WTC11 (cell line): ENCODE measurements at regions not wholly inside any gene's neighbourhood (a gene's known extent, or its start where the extent isn't known, plus 50 kb on each side); places are given as distances from the start of the nearest gene placed in this dataset.

Experiments
- ATAC-seq: fragments of 200-7000 bp; cut with Tn5 transposase; 2 replicates; pipeline ENCODE4 v1.10.0; 2021; ENCODE audit warnings: mild to moderate bottlenecking, moderate library complexity
- CTCF ChIA-PET: fragments of 300-600 bp; sonication (Branson Sonifier 250); formaldehyde crosslinking; loops from one replicate; lab custom pipeline; 2021; ENCODE audit warnings: antibody characterized with exemption; lab: Charles Lee
- POLR2A ChIA-PET: fragments of 350-600 bp; sonication (Branson Sonifier 250); formaldehyde crosslinking; loops from one replicate; lab custom pipeline; 2021; ENCODE audit warnings: antibody characterized with exemption; lab: Charles Lee
- DNase-seq: peaks from one replicate; pipeline ENCODE4 v3.0.0; 2021; ENCODE audit warnings: low spot score
- H3K27ac Mint-ChIP-seq: 2 replicates; pipeline ENCODE4 v1.8.0; 2021; ENCODE audit warnings: mixed read lengths
- H3K27me3 Mint-ChIP-seq: 2 replicates; pipeline ENCODE4 v1.8.0; 2021; ENCODE audit warnings: low read depth, mild to moderate bottlenecking, moderate library complexity, mixed read lengths
- H3K36me3 Mint-ChIP-seq: 2 replicates; pipeline ENCODE4 v1.8.0; 2021; ENCODE audit warnings: mixed read lengths
- H3K4me1 Mint-ChIP-seq: 2 replicates; pipeline ENCODE4 v1.8.0; 2022; ENCODE audit warnings: mixed read lengths
- H3K4me3 Mint-ChIP-seq: 2 replicates; pipeline ENCODE4 v1.8.0; 2021; ENCODE audit warnings: mild to moderate bottlenecking, moderate library complexity, mixed read lengths
- H3K9me3 Mint-ChIP-seq: 2 replicates; pipeline ENCODE4 v1.8.0; 2021; ENCODE audit warnings: mixed read lengths
- CREM ChIP-seq: sonication (generic); formaldehyde crosslinking; IDR thresholded peaks from 2 replicates; pipeline ENCODE4 v1.8.1; 2022; ENCODE audit warnings: mild to moderate bottlenecking, missing genetic modification reagents, moderate library complexity
- ELF4 ChIP-seq: sonication (generic); formaldehyde crosslinking; IDR thresholded peaks from 2 replicates; pipeline ENCODE4 v1.8.1; 2022; ENCODE audit warnings: low read depth, mild to moderate bottlenecking, moderate library complexity, missing genetic modification reagents
- GABPB1 ChIP-seq: sonication (generic); formaldehyde crosslinking; IDR thresholded peaks from 2 replicates; pipeline ENCODE4 v1.8.1; 2023; ENCODE audit warnings: mild to moderate bottlenecking, missing genetic modification reagents
- GRHL2 ChIP-seq: fragments of 250-450 bp; sonication (Bioruptor Pico); IDR thresholded peaks from 2 replicates; pipeline ENCODE4 v1.8.0; 2022; ENCODE audit warnings: mild to moderate bottlenecking, moderate library complexity; ENCODE audit not compliant: insufficient replicate concordance, severe bottlenecking
- GTF2I ChIP-seq: fragments of 250-450 bp; sonication (Bioruptor Pico); conservative IDR thresholded peaks from 2 replicates; pipeline ENCODE4 v1.4.0; 2021; ENCODE audit warnings: mild to moderate bottlenecking
- NFE2L1 ChIP-seq: sonication (generic); formaldehyde crosslinking; IDR thresholded peaks from 2 replicates; pipeline ENCODE4 v1.8.1; 2023; ENCODE audit warnings: missing genetic modification reagents
- SP1 ChIP-seq: sonication (generic); formaldehyde crosslinking; conservative IDR thresholded peaks from 2 replicates; pipeline ENCODE4 v1.8.1; 2022; ENCODE audit warnings: missing genetic modification reagents
- TP53 ChIP-seq: sonication (generic); formaldehyde crosslinking; IDR thresholded peaks from 2 replicates; pipeline ENCODE4 v1.8.1; 2023; ENCODE audit warnings: mild to moderate bottlenecking, missing genetic modification reagents
- ZNF317 ChIP-seq: sonication (generic); formaldehyde crosslinking; IDR thresholded peaks from 2 replicates; pipeline ENCODE4 v1.8.1; 2023; ENCODE audit warnings: low read depth, mild to moderate bottlenecking, moderate library complexity, missing genetic modification reagents, borderline replicate concordance
- TF ChIP-seq, protein P1 (sequence below): sonication (generic); formaldehyde crosslinking; IDR thresholded peaks from 2 replicates; pipeline ENCODE4 v1.8.1; 2023; ENCODE audit warnings: mild to moderate bottlenecking, missing genetic modification reagents, borderline replicate concordance
- TF ChIP-seq, protein P2 (sequence below): sonication (generic); formaldehyde crosslinking; IDR thresholded peaks from 2 replicates; pipeline ENCODE4 v1.8.0; 2023; ENCODE audit warnings: missing genetic modification reagents, mild to moderate bottlenecking, borderline replicate concordance
- TF ChIP-seq, protein P3 (sequence below): fragments of 250-450 bp; sonication (Bioruptor Pico); IDR thresholded peaks from 2 replicates; pipeline ENCODE4 v2.1.2; 2022; ENCODE audit warnings: mild to moderate bottlenecking, moderate library complexity
- TF ChIP-seq, protein P4 (sequence below): fragments of 250-450 bp; sonication (Bioruptor Pico); conservative IDR thresholded peaks from 2 replicates; pipeline ENCODE4 v1.9.0; 2021; ENCODE audit warnings: mild to moderate bottlenecking
- TF ChIP-seq, protein P5 (sequence below): sonication (generic); formaldehyde crosslinking; IDR thresholded peaks from 2 replicates; pipeline ENCODE4 v1.8.1; 2023; ENCODE audit warnings: mild to moderate bottlenecking, missing genetic modification reagents
- TF ChIP-seq, protein P6 (sequence below): sonication (generic); formaldehyde crosslinking; IDR thresholded peaks from 2 replicates; pipeline ENCODE4 v1.8.1; 2022; ENCODE audit warnings: mild to moderate bottlenecking, moderate library complexity, missing genetic modification reagents

DNA sequence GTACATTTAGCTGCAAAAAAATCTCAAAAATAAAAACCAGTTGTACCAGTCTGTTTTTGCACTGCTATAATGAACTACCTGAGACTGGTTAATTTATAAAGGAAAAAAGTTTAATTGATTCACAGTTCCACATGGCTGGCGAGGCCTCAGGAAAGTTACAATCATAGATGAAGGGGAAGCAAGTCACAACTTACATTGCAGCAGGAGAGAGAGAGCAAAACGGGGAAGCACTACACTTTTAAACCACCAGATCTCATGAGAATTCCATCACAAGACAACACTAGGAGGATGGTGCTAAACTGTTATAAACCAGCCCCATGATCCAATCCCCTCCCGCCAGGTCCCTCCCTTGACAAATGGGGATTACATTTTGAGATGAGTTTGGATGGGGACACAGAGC, 186.0 kb downstream of the TMTC3 start:
- peaks cover 10% of the 10 kb centered on the region for H3K36me3 Mint-ChIP-seq
- no peaks in the 10 kb centered on the region for H3K27me3 Mint-ChIP-seq
- no peaks in the 10 kb centered on the region for H3K4me1 Mint-ChIP-seq
- POLR2A ChIA-PET: no interaction called here
- ATAC-seq (no peak), DNase-seq (no peak)
- H3K4me3 Mint-ChIP-seq: no peak overlapping the region
- CTCF ChIA-PET: no interaction called here
- peaks cover 7% of the 10 kb centered on the region for H3K9me3 Mint-ChIP-seq
- H3K27ac Mint-ChIP-seq: no peak overlapping the region
- TF ChIP-seq SP1 (CRISPR knock-in tag): no peak
- TF ChIP-seq, protein P1, sequence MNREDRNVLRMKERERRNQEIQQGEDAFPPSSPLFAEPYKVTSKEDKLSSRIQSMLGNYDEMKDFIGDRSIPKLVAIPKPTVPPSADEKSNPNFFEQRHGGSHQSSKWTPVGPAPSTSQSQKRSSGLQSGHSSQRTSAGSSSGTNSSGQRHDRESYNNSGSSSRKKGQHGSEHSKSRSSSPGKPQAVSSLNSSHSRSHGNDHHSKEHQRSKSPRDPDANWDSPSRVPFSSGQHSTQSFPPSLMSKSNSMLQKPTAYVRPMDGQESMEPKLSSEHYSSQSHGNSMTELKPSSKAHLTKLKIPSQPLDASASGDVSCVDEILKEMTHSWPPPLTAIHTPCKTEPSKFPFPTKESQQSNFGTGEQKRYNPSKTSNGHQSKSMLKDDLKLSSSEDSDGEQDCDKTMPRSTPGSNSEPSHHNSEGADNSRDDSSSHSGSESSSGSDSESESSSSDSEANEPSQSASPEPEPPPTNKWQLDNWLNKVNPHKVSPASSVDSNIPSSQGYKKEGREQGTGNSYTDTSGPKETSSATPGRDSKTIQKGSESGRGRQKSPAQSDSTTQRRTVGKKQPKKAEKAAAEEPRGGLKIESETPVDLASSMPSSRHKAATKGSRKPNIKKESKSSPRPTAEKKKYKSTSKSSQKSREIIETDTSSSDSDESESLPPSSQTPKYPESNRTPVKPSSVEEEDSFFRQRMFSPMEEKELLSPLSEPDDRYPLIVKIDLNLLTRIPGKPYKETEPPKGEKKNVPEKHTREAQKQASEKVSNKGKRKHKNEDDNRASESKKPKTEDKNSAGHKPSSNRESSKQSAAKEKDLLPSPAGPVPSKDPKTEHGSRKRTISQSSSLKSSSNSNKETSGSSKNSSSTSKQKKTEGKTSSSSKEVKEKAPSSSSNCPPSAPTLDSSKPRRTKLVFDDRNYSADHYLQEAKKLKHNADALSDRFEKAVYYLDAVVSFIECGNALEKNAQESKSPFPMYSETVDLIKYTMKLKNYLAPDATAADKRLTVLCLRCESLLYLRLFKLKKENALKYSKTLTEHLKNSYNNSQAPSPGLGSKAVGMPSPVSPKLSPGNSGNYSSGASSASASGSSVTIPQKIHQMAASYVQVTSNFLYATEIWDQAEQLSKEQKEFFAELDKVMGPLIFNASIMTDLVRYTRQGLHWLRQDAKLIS (CRISPR knock-in tag): no peak
- TF ChIP-seq, protein P2, sequence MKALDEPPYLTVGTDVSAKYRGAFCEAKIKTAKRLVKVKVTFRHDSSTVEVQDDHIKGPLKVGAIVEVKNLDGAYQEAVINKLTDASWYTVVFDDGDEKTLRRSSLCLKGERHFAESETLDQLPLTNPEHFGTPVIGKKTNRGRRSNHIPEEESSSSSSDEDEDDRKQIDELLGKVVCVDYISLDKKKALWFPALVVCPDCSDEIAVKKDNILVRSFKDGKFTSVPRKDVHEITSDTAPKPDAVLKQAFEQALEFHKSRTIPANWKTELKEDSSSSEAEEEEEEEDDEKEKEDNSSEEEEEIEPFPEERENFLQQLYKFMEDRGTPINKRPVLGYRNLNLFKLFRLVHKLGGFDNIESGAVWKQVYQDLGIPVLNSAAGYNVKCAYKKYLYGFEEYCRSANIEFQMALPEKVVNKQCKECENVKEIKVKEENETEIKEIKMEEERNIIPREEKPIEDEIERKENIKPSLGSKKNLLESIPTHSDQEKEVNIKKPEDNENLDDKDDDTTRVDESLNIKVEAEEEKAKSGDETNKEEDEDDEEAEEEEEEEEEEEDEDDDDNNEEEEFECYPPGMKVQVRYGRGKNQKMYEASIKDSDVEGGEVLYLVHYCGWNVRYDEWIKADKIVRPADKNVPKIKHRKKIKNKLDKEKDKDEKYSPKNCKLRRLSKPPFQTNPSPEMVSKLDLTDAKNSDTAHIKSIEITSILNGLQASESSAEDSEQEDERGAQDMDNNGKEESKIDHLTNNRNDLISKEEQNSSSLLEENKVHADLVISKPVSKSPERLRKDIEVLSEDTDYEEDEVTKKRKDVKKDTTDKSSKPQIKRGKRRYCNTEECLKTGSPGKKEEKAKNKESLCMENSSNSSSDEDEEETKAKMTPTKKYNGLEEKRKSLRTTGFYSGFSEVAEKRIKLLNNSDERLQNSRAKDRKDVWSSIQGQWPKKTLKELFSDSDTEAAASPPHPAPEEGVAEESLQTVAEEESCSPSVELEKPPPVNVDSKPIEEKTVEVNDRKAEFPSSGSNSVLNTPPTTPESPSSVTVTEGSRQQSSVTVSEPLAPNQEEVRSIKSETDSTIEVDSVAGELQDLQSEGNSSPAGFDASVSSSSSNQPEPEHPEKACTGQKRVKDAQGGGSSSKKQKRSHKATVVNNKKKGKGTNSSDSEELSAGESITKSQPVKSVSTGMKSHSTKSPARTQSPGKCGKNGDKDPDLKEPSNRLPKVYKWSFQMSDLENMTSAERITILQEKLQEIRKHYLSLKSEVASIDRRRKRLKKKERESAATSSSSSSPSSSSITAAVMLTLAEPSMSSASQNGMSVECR (CRISPR knock-in tag): no peak
- TF ChIP-seq, protein P3, sequence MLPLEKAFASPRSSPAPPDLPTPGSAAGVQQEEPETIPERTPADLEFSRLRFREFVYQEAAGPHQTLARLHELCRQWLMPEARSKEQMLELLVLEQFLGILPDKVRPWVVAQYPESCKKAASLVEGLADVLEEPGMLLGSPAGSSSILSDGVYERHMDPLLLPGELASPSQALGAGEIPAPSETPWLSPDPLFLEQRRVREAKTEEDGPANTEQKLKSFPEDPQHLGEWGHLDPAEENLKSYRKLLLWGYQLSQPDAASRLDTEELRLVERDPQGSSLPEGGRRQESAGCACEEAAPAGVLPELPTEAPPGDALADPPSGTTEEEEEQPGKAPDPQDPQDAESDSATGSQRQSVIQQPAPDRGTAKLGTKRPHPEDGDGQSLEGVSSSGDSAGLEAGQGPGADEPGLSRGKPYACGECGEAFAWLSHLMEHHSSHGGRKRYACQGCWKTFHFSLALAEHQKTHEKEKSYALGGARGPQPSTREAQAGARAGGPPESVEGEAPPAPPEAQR (CRISPR knock-in tag): no peak
- no peak for TF ChIP-seq NFE2L1
- TF ChIP-seq CREM (CRISPR knock-in tag): no peak
- no peak for TF ChIP-seq GABPB1 (CRISPR knock-in tag)
- TF ChIP-seq, protein P4, sequence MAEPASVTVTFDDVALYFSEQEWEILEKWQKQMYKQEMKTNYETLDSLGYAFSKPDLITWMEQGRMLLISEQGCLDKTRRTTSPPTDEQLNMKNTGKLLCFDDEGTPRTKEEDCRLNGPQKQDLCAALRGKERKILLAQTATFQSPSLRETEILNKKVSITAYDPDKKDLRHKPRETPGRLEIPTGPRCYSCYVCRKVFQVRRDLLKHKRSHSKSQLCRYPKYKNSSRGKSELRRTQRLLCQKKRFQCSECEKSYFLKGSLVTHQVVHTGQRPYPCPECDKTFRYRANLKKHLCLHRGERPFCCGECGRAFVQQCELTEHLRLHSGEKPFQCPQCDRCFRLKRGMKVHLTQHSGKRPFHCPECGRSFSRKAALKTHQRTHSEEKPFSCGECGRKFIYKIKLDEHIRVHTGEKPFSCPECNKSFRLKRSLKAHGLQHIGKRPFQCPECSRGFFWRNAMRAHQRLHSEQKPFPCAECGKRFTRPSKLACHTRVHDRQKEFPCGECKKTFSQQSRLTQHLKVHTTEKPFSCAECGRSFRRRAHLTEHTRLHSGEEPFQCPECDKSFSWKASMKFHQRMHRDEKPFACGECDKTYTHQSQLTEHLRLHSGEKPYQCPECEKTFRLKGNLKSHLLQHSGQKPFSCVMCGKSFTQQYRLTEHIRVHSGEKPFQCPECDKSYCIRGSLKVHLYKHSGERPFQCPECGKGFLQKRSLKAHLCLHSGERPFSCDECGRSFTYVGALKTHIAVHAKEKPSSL (CRISPR knock-in tag): no peak
- TF ChIP-seq GRHL2 (CRISPR knock-in tag): no peak
- no peak for TF ChIP-seq GTF2I (CRISPR knock-in tag)
- no peak for TF ChIP-seq ELF4

DNA sequence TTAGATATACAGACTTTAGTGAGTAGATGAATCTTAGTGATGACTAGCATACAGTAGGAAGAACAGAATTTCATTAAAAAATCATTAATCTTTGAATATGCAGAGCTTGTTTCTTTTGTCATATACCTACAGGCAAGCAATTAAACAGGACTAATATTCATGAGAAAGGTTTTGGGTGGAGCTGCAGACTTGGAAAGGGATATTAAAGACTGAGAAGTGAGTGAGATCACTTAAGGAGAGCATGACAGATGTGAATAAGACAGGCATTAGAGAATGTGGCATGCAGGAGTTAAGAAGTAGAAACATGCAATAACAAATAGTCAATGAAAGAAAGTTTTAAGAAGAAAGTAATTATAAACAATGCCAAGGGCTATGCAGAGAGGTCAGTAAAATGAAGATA, 187.7 kb downstream of the TMTC3 start:
- H3K27me3 Mint-ChIP-seq: no peaks in the 10 kb centered on the region
- peaks cover 10% of the 10 kb centered on the region for H3K36me3 Mint-ChIP-seq
- 0 out of 2 replicates have a peak, but pooled peaks cover 2% of the 10 kb centered on the region for H3K4me1 Mint-ChIP-seq
- ChIA-PET POLR2A (interaction anchor here (0.6 kb wide), 1 partner anchor 85 kb away, joined by 3 read pairs; no protein-coding TSS in a partner anchor), CTCF (no interaction called here)
- H3K9me3 Mint-ChIP-seq: peaks cover 7% of the 10 kb centered on the region
- DNase-seq (no peak), ATAC-seq (no peak)
- H3K4me3 Mint-ChIP-seq: no peak overlapping the region
- H3K27ac Mint-ChIP-seq: no peak overlapping the region
- no peak for TF ChIP-seq TP53
- TF ChIP-seq, protein P1 (CRISPR knock-in tag): no peak
- no peak for TF ChIP-seq GTF2I (CRISPR knock-in tag)
- TF ChIP-seq, protein P5, sequence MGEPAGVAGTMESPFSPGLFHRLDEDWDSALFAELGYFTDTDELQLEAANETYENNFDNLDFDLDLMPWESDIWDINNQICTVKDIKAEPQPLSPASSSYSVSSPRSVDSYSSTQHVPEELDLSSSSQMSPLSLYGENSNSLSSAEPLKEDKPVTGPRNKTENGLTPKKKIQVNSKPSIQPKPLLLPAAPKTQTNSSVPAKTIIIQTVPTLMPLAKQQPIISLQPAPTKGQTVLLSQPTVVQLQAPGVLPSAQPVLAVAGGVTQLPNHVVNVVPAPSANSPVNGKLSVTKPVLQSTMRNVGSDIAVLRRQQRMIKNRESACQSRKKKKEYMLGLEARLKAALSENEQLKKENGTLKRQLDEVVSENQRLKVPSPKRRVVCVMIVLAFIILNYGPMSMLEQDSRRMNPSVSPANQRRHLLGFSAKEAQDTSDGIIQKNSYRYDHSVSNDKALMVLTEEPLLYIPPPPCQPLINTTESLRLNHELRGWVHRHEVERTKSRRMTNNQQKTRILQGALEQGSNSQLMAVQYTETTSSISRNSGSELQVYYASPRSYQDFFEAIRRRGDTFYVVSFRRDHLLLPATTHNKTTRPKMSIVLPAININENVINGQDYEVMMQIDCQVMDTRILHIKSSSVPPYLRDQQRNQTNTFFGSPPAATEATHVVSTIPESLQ (CRISPR knock-in tag): no peak
- TF ChIP-seq, protein P6, sequence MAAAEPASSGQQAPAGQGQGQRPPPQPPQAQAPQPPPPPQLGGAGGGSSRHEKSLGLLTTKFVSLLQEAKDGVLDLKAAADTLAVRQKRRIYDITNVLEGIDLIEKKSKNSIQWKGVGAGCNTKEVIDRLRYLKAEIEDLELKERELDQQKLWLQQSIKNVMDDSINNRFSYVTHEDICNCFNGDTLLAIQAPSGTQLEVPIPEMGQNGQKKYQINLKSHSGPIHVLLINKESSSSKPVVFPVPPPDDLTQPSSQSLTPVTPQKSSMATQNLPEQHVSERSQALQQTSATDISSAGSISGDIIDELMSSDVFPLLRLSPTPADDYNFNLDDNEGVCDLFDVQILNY: no peak
- no peak for TF ChIP-seq ZNF317 (CRISPR knock-in tag)
